HepG2 (cell line): ENCODE measurements at regions not wholly inside any gene's neighbourhood (a gene's known extent, or its start where the extent isn't known, plus 50 kb on each side); places are given as distances from the start of the nearest gene placed in this dataset.

Experiments
- ATAC-seq: fragments of 200-7000 bp; cut with Tn5 transposase; 3 replicates; pipeline ENCODE4 v1.9.1; 2020; ENCODE audit warnings: mild to moderate bottlenecking, moderate library complexity
- BruUV-seq: library from RNA; stranded (reverse); fragments of 400-500 nt; replicated peaks from 2 replicates; lab custom pipeline; 2021; lab: Mats Ljungman, UMichigan
- CTCF ChIA-PET: fragments of 300-600 bp; formaldehyde crosslinking; extraction: SDS; loops from one replicate; lab custom pipeline; 2021; ENCODE audit warnings: low total read pairs, inconsistent platforms, low intra/inter-chr PET ratio; lab: Yijun Ruan, JAX
- POLR2A ChIA-PET: fragments of 350-600 bp; sonication (Branson Sonifier 250); formaldehyde crosslinking; loops from one replicate; lab custom pipeline; 2020; ENCODE audit warnings: antibody characterized with exemption, inconsistent platforms; lab: Yijun Ruan, JAX
- DNase-seq: peaks from one replicate; pipeline ENCODE4 v3.0.0-alpha.2; 2015; ENCODE audit warnings: low spot score
- FAIRE-seq: peaks from 3 replicates; lab custom pipeline; 2011; peaks lifted over from hg19 to GRCh38; lab: Jason Lieb, UNC
- H2AFZ ChIP-seq: one replicate; pipeline ENCODE4 v1.6.1; 2011; ENCODE audit warnings: low read length, inconsistent platforms
- H3K27ac ChIP-seq: fragments of 300-600 bp; 3 replicates; pipeline ENCODE4 v1.8.0; 2011; ENCODE audit warnings: mixed run types, mild to moderate bottlenecking, mixed read lengths, low read length, inconsistent platforms; ENCODE audit not compliant: insufficient read depth; ENCODE audit errors: extremely low read length
- H3K27me3 ChIP-seq, 2 experiments: fragments of 200-600 bp in 1 of 2; 2 replicates in 1 of 2; 3 replicates in 1 of 2; pipeline versions ENCODE4 v1.6.0 to v1.8.0; 2011; ENCODE audit warnings: low read length in 2 of 2, mild to moderate bottlenecking in 2 of 2, moderate library complexity in 2 of 2, inconsistent platforms in 1 of 2; ENCODE audit not compliant: insufficient read depth in 2 of 2, control insufficient read depth in 1 of 2
- H3K36me3 ChIP-seq, 2 experiments: fragments of 200-600 bp in 1 of 2; replicated peaks in 1 of 2; 2 replicates in 1 of 2; 3 replicates in 1 of 2; pipeline versions ENCODE4 v1.5.1 to v1.8.0; 2011; ENCODE audit warnings: low read length in 2 of 2, inconsistent platforms in 1 of 2; ENCODE audit not compliant: insufficient read depth in 2 of 2, control insufficient read depth in 1 of 2
- H3K4me1 ChIP-seq: 2 replicates; pipeline ENCODE4 v1.5.1; 2012; ENCODE audit warnings: low read length, inconsistent platforms; ENCODE audit not compliant: insufficient read depth
- H3K4me2 ChIP-seq: 2 replicates; pipeline ENCODE4 v1.6.0; 2011; ENCODE audit warnings: low read depth, low read length, inconsistent platforms
- H3K4me3 ChIP-seq, 3 experiments: fragments of 200-600 bp in 1 of 3; sonication (generic), shearing (Covaris generic) in 1 of 3; replicated peaks in 1 of 3; 2 replicates each; pipeline ENCODE4 v1.5.1; 2011 to 2016; ENCODE audit warnings: low read length in 3 of 3, inconsistent platforms in 2 of 3, low read depth in 2 of 3, mild to moderate bottlenecking in 2 of 3, control low read depth in 1 of 3, mixed read lengths in 1 of 3; ENCODE audit not compliant: insufficient read depth in 1 of 3
- H3K79me2 ChIP-seq: one replicate; pipeline ENCODE4 v1.6.1; 2011; ENCODE audit warnings: low read length, inconsistent platforms; ENCODE audit not compliant: insufficient read depth
- H3K9ac ChIP-seq: 2 replicates; pipeline ENCODE4 v1.6.0; 2011; ENCODE audit warnings: mild to moderate bottlenecking, low read depth, low read length, inconsistent platforms; ENCODE audit not compliant: insufficient read depth
- H3K9me3 ChIP-seq: 2 replicates; pipeline ENCODE4 v1.5.1; 2012; ENCODE audit warnings: mild to moderate bottlenecking, low read length
- H4K20me1 ChIP-seq: 2 replicates; pipeline ENCODE4 v1.6.0; 2011; ENCODE audit warnings: inconsistent platforms, mild to moderate bottlenecking, low read length, moderate library complexity; ENCODE audit not compliant: insufficient read depth
- MYPOP ChIP-seq: sonication (generic); formaldehyde crosslinking; IDR thresholded peaks from 2 replicates; pipeline ENCODE4 v1.8.1; 2023; ENCODE audit warnings: mild to moderate bottlenecking, moderate library complexity, missing genetic modification reagents
- THYN1 ChIP-seq: sonication (generic); formaldehyde crosslinking; IDR thresholded peaks from 2 replicates; pipeline ENCODE4 v1.8.1; 2023; ENCODE audit warnings: low read depth, mild to moderate bottlenecking, moderate library complexity, missing genetic modification reagents, borderline replicate concordance
- ZFYVE20 ChIP-seq: sonication (generic); formaldehyde crosslinking; IDR thresholded peaks from 2 replicates; pipeline ENCODE4 v1.8.0; 2023; ENCODE audit warnings: low read depth, mild to moderate bottlenecking, moderate library complexity, missing genetic modification reagents, borderline replicate concordance
- ZNF615 ChIP-seq: sonication (generic); formaldehyde crosslinking; IDR thresholded peaks from 2 replicates; pipeline ENCODE4 v1.5.0; 2020; ENCODE audit warnings: mild to moderate bottlenecking, missing genetic modification reagents, borderline replicate concordance
- ZNF710 ChIP-seq: sonication (generic); formaldehyde crosslinking; IDR thresholded peaks from 2 replicates; pipeline ENCODE4 v1.5.0; 2020; ENCODE audit warnings: mild to moderate bottlenecking, missing genetic modification reagents, borderline replicate concordance
- in situ Hi-C: cut with HindIII; loops from 2 replicates; pipeline ENCODE4 v1.10.0; 2017; ENCODE audit warnings: low pct_unique_long_range_greater_than_20kb; ENCODE audit not compliant: extremely low pct_ligation_motif_present
- intact Hi-C: fragments of 100-400 bp; cut with micrococcal nuclease; formaldehyde crosslinking; loops from one replicate; pipeline ENCODE4 v1.10.0; 2022; ENCODE audit not compliant: unreplicated experiment
- TF ChIP-seq, protein P1 (sequence below): sonication (generic); formaldehyde crosslinking; IDR thresholded peaks from 2 replicates; pipeline ENCODE4 v1.4.0; 2020; ENCODE audit warnings: mild to moderate bottlenecking, missing genetic modification reagents

DNA sequence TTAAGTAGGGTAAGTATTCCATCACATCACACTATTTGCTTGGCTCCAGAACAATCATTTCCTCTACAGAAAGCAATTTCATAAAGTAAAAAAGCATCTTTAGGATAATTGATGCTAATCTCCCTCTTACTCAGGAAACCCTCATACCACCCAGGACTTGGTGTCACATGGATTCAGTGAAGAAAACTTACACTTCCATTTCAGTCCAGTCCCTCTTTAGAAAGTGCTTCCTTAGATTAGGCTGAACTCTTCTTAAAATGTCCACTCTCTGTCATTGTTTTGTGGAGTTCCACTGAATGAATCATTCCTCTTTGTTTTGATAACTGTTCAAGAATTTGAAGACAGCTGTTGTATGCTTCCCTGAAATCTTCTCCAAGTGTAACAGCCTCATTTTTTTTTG, 144.0 kb upstream of the ZNF462 start:
- no peaks in the 10 kb centered on the region for H3K9me3 ChIP-seq
- H3K9ac ChIP-seq: no peak overlapping the region
- TF ChIP-seq MYPOP (CRISPR knock-in tag): no peak
- no peak for TF ChIP-seq THYN1 (CRISPR knock-in tag)
- TF ChIP-seq ZNF615: no peak
- no peak for TF ChIP-seq ZFYVE20 (CRISPR knock-in tag)
- TF ChIP-seq ZNF710 (CRISPR knock-in tag): no peak
- TF ChIP-seq, protein P1, sequence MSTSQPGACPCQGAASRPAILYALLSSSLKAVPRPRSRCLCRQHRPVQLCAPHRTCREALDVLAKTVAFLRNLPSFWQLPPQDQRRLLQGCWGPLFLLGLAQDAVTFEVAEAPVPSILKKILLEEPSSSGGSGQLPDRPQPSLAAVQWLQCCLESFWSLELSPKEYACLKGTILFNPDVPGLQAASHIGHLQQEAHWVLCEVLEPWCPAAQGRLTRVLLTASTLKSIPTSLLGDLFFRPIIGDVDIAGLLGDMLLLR (CRISPR knock-in tag): no peak
- no peak overlapping the region for H3K4me3 ChIP-seq
- in situ Hi-C loops: no loop called here
- POLR2A ChIA-PET: no interaction called here
- H3K79me2 ChIP-seq: no peaks in the 10 kb centered on the region
- BruUV-seq: no TSS peak
- DNase-seq (no peak), ATAC-seq (no peak), FAIRE-seq (no peak)
- H3K4me1 ChIP-seq: no peaks in the 10 kb centered on the region
- H3K36me3 ChIP-seq: no peaks in the 10 kb centered on the region
- no peak overlapping the region for H3K27ac ChIP-seq
- H2AFZ ChIP-seq: no peak overlapping the region
- intact Hi-C loops: no loop called here
- CTCF ChIA-PET: no interaction called here
- no peaks in the 10 kb centered on the region for H3K27me3 ChIP-seq
- no peak overlapping the region for H3K4me2 ChIP-seq
- no peaks in the 10 kb centered on the region for H4K20me1 ChIP-seq
